ENCODE measurements at regions not wholly inside any gene's neighbourhood (a gene's known extent, or its start where the extent isn't known, plus 50 kb on each side); places are given as distances from the start of the nearest gene placed in this dataset.

DNA sequence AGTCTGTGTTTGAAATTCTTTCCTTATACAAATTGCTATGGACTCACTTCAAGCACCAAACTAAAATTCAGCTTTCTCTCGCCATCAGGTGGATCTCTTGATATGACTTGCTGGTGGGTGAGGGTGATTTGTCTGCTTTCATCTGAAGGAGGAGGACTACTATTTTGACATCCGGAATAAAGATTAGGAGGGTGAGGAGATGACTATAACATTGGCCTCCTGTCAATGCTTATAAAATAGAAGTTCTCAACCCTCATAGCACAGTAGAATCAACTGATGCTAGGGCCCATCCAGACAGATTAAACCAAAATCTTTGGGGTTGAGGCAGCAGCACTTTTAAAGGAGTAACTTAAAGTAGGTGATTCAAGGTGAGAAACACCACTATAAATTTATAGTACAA, 120.4 kb upstream of the DNAJC10 start:
- intact Hi-C loops (cut with DNase I), result no loop called here
- WGBS, 3 donors, result 88 to 94% (median 92%) methylated on average over 2 of the region's 2 CpGs
- H3K4me3 ChIP-seq, result no peak overlapping the region
- H3K4me1 ChIP-seq, result no peaks in the 10 kb centered on the region
- no peaks in the 10 kb centered on the region for H3K27me3 ChIP-seq (ENCODE audit: insufficient read depth in 3 of 3, low read length in 2 of 3)
- no peaks in the 10 kb centered on the region for H3K36me3 ChIP-seq (ENCODE audit: insufficient read depth in 1 of 2, low read depth in 1 of 2)
- no peak overlapping the region for H3K27ac ChIP-seq
- no peak for DNase-seq
- no peaks in the 10 kb centered on the region for H3K9me3 ChIP-seq
- no peak for ATAC-seq
- TF ChIP-seq, protein P1, sequence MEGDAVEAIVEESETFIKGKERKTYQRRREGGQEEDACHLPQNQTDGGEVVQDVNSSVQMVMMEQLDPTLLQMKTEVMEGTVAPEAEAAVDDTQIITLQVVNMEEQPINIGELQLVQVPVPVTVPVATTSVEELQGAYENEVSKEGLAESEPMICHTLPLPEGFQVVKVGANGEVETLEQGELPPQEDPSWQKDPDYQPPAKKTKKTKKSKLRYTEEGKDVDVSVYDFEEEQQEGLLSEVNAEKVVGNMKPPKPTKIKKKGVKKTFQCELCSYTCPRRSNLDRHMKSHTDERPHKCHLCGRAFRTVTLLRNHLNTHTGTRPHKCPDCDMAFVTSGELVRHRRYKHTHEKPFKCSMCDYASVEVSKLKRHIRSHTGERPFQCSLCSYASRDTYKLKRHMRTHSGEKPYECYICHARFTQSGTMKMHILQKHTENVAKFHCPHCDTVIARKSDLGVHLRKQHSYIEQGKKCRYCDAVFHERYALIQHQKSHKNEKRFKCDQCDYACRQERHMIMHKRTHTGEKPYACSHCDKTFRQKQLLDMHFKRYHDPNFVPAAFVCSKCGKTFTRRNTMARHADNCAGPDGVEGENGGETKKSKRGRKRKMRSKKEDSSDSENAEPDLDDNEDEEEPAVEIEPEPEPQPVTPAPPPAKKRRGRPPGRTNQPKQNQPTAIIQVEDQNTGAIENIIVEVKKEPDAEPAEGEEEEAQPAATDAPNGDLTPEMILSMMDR (IDR thresholded peaks at IDR 0.05), result no peak

DNA sequence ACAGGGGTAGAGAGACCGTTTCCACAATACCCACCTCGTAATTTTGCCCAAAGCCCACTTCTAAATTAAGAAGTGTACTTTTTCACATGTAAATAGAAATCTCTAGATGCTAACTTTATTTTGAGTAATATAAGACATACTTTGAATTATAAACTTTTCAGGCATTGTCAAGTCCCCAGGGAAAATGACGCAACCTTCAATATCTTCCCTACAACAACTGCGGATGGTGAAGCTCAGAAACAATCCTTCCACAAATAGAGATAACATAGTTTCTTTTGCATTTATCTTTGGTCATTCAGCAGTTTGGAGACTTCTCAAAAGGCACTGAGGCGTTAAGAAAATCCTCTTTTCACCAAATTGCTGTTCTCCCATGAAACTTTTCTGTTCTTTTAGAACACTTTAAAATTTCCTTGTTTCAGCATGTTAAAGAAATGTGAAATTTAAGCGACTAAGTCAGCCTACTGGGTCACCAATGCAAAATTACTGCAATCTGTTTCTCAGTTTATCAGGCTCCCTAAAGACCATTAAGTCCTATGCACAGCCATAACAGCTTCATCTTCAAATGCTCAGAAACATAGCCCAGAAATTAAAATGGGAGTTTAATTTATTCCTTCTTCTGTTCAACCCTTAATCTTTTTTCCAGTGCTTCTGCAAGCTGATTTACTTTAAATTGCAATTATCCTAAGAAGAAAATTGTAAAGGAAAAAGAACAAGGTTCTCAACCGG, 118.3 kb upstream of the DNAJC10 start:
- Histone ChIP-seq H3K9me3 (no peaks in the 10 kb centered on the region), H3K4me1 (no peaks in the 10 kb centered on the region), H3K4me3 (no peak overlapping the region), H3K27ac (no peak overlapping the region), H3K36me3 (ENCODE audit: insufficient read depth in 1 of 2, low read depth in 1 of 2) (no peaks in the 10 kb centered on the region), H3K27me3 (ENCODE audit: insufficient read depth in 3 of 3, low read length in 2 of 3) (no peaks in the 10 kb centered on the region)
- intact Hi-C loops (cut with DNase I), result no loop called here
- ATAC-seq (no peak), DNase-seq (no peak)
- WGBS, 3 donors, result 61 to 69% (median 68%) methylated on average over 7 of the region's 7 CpGs
- TF ChIP-seq, protein P1 (IDR thresholded peaks at IDR 0.05), result no peak

DNA sequence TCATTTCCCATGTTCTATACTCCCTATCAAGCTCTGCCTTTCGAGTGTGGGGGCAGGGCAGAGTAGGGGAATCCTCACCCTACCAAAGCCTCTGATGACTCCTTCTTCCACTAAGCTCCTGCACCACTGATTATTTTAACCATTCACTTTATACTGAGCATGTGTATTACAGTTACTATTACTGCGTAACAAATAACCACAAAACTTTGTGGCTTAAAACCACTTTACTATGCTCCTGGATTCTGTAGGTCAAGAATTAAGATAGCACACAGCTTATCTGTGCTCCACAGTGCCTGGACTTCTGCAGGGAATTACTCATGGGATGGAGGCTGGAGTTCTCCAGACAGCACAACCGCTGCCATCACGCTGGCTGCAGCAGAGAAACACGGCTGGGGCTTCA, 117.4 kb upstream of the DNAJC10 start:
- H3K27ac ChIP-seq, result no peak overlapping the region
- no peaks in the 10 kb centered on the region for H3K36me3 ChIP-seq (ENCODE audit: insufficient read depth in 1 of 2, low read depth in 1 of 2)
- no peaks in the 10 kb centered on the region for H3K4me1 ChIP-seq
- 85 to 94% (median 85%) methylated on average over 5 of the region's 5 CpGs for WGBS, 3 donors
- H3K27me3 ChIP-seq (ENCODE audit: insufficient read depth in 3 of 3, low read length in 2 of 3), result no peaks in the 10 kb centered on the region
- DNase-seq (no peak), ATAC-seq (no peak)
- H3K9me3 ChIP-seq, result no peaks in the 10 kb centered on the region
- no peak overlapping the region for H3K4me3 ChIP-seq
- TF ChIP-seq, protein P1 (IDR thresholded peaks at IDR 0.05), result no peak
- intact Hi-C loops (cut with DNase I), result no loop called here

DNA sequence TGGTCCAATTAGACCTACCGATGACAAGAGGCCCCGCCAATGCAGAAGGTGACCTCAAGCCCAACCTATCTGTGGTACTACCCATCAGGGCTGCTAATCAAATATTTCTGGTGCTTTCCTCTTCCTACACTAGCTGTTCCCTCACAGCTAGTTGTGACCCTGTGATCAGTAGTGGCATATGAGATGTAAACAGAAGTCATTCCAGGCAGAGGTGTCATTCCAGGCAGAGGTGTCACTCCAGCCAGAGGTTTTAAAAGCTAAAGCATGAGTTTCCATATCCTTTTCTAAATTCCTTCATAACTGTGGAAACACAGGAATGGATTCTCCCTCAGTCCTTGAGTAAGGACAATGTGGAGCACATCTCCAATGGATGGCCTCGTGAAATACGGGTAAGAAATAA, 110.9 kb upstream of the DNAJC10 start:
- Histone ChIP-seq H3K9me3 (no peaks in the 10 kb centered on the region), H3K36me3 (ENCODE audit: insufficient read depth in 1 of 2, low read depth in 1 of 2) (no peaks in the 10 kb centered on the region), H3K27ac (no peak overlapping the region), H3K4me3 (no peak overlapping the region), H3K4me1 (no peaks in the 10 kb centered on the region), H3K27me3 (ENCODE audit: insufficient read depth in 3 of 3, low read length in 2 of 3) (no peaks in the 10 kb centered on the region)
- intact Hi-C loops (cut with DNase I), result no loop called here
- WGBS, 3 donors, result 93 to 97% (median 96%) methylated on average over 4 of the region's 4 CpGs
- TF ChIP-seq, protein P1 (IDR thresholded peaks at IDR 0.05), result no peak
- no peak for DNase-seq
- no peak for ATAC-seq

Data from psoas muscle (tissue), 7 donors.